T1000 (cell line): ENCODE measurements at regions not wholly inside any gene's neighbourhood (a gene's known extent, or its start where the extent isn't known, plus 50 kb on each side); places are given as distances from the start of the nearest gene placed in this dataset.

Source experiments
- DNase-seq: peaks from one replicate; lab custom pipeline; 2025; ENCODE audit warnings: mixed read lengths; lab: John Stamatoyannopoulos, UW

DNA sequence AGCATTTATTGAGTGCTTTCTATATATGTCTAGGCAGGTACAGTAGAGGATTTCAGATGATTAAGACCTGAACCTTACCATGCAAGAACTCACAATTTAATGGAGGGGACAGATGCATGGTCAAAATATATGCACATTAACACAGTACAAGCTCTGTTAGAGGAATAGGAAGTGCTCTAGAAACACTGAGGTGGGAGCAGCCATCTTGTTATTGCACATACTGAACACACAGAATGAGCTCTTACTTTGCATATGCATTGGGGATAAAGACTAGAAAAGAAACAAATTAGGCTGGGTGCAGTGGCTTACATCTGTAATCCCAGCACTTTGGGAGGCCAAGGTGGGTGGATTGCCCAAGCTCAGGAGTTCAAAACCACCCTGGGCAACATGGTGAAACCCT, 438.3 kb downstream of the UTRN start:
- DNase-seq = no peak

GRCh38 chr6:144724818-144725217, 439.7 kb downstream of the UTRN start:
- no peak for DNase-seq

DNA sequence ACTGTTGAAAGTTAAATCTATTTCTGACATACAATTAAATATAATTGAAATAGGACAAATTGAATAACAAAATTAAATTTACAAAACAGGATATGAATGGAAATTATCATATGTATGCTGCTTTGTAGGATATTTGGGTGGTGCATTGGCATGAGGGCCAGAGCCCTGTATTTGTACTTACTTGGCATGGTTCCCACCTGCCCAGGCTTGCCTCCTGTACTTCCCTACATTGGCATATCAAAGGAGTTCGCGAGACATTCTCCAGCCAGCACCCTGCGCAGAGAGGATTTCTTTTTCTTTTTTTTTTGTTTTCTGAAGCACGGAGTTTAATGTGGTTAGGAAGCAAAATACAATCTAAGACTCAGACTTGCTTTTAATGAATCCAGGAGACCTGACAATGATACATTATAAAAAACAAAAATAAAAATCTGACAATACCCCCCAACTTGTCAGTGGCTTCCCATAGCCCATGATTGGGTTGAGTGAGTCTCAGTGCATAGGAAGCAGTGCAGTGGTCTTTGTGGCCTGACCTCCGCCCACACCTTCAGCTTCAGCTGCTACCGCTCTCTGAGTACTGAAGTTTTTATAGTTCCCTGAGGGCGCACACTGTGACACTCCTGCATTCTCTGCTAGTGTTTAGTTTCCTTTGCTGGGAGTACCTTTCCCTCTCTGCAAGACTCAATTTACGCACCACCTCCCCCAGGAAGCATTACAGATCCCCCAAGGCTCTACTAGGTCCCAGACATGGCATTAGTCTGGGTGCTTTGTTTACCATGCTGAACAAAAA, 440.8 kb downstream of the UTRN start:
- DNase-seq = no peak

- DNase-seq = no peak
Measured at GRCh38 chr6:144728804-144729203, 443.7 kb downstream of the UTRN start.

GRCh38 chr6:144729502-144729901, 444.4 kb downstream of the UTRN start:
- DNase-seq = no peak

GRCh38 chr6:144730088-144730645, 445.0 kb downstream of the UTRN start:
- no peak for DNase-seq

GRCh38 chr6:144731229-144731628, 446.1 kb downstream of the UTRN start:
- DNase-seq = no peak

GRCh38 chr6:144736763-144737162, 451.6 kb downstream of the UTRN start:
- DNase-seq = no peak

DNA sequence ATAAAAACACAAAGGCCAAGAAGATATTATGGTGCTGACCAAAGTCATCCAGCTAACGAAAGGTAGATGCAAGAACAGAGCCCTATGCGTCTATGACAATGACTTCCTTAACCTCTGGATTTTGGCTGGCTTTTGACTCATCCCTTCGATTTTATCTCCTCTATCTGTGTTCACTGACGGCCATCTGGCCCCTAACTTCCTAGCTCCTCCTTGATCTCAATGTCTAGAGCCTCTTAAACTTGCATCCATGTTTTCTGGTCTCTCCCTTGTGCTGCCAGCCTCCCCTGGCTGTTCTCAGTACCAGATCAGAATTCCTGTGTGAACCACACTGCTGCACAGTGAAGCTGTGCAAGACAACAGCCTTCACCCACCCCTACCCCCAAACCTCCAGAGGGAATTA, 452.9 kb downstream of the UTRN start:
- no peak for DNase-seq

GRCh38 chr6:144739873-144740272, 454.7 kb downstream of the UTRN start:
- no peak for DNase-seq

- no peak for DNase-seq
Measured at GRCh38 chr6:144741659-144742058, 456.5 kb downstream of the UTRN start.

- DNase-seq = no peak
Measured at GRCh38 chr6:144742779-144743178, 457.6 kb downstream of the UTRN start.

GRCh38 chr6:144744720-144745119, 459.6 kb downstream of the UTRN start:
- no peak for DNase-seq

DNA sequence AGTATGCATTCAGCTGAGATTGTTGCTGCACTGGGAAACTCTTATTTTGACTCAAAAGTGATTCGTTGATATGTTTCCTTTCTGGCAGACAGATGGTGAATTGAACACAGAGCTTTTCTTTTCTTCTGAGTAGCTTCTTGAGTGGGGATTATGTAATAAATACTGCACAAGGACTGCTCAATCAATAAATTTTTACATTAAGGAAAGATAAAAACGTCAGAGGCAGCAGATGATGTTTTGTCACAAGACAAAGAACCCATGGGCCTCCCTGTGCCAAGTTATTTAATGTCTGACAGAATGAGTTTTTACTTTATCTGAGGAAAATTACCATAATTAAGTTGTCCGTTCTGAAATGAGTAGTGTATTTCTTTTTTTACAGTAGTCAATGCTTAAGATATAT, 460.3 kb downstream of the UTRN start:
- no peak for DNase-seq

- no peak for DNase-seq
Measured at GRCh38 chr6:144746902-144747469, 461.9 kb downstream of the UTRN start.

- no peak for DNase-seq
Measured at GRCh38 chr6:144749263-144749662, 464.1 kb downstream of the UTRN start.

GRCh38 chr6:144753023-144753705, 468.0 kb downstream of the UTRN start:
- DNase-seq = no peak

- no peak for DNase-seq
Measured at GRCh38 chr6:144756469-144756868, 471.3 kb downstream of the UTRN start.

DNA sequence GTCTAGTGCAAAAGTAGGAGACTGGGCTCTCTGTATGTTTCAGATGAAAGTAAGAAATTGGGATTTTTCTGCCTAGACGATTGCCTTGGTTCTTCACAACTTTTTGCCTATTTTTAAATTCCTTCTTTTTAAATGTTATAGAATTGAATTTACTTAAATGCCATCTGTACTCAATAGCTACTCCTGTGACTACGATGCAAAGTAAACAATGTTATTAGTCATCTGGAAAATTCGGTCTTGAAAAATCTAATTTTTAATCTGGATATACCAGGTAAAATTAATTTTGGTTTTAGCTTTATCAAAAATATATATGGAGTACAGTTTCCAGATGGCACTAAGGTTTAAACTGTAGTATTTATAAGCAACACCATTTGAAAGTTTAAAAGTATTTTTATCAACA, 472.2 kb downstream of the UTRN start:
- DNase-seq = no peak

DNA sequence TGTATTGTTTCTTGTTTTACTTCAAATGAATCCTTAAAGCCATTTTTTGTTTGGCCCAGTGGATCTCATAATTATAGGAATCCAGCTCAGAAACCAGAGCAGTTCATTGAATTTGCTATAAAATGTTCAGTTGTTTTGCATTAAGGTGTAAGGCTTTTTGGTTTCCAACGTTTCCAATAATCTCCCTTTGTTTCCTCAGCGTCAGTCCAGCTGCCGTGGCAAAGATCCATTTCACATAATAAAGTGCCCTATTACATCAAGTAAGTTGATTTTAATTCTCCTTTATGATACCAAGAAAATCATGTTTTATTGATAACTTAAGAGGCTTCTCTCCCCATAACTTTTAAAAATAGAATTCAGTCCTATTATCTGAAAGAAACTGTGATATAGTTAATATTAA, 472.6 kb downstream of the UTRN start:
- no peak for DNase-seq

- DNase-seq = no peak
Measured at GRCh38 chr6:144758602-144759001, 473.5 kb downstream of the UTRN start.

- DNase-seq = no peak
Measured at GRCh38 chr6:144762469-144762868, 477.3 kb downstream of the UTRN start.

DNA sequence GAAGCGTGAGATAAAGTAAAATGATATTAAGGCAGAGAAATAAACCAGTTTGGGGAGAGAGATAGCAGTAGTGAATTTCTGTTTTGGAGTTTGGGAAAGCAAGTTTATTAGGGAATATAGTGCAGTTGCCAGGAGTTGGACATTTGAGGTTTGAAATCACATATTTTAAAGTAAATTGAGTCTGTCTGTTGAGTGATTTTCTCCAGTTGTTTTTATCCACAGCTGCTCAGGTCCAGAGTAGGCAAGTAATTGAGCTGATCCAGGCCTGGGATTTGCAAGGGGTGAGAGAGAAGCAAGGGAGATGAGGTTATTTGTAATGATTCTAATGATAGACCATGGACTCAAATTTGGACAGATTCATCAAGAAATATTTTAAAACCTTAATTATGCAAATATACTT, 481.9 kb downstream of the UTRN start:
- DNase-seq = no peak
